Activated CD8-positive, alpha-beta memory T cell treated with anti-CD3 and anti-CD28 coated beads, Interleukin-2, amount 10 ng/mL, durations not matched to agents 7 days and 5 days (primary cell): ENCODE measurements at regions not wholly inside any gene's neighbourhood (a gene's known extent, or its start where the extent isn't known, plus 50 kb on each side); places are given as distances from the start of the nearest gene placed in this dataset.
"Not testable (repeated sequence)": the region's sequence is repeated elsewhere in the genome, so short reads cannot be mapped to it uniquely, and the experiment has no call there.

Experiments
- ATAC-seq: fragments of 150-1000 bp; cut with Tn5 transposase; one replicate; pipeline ENCODE4 v1.10.0; 2021; ENCODE audit warnings: moderate library complexity
- CTCF ChIA-PET: fragments of 350-600 bp; sonication (Branson Sonifier 250); formaldehyde crosslinking; loops from one replicate; lab custom pipeline; 2021; ENCODE audit warnings: antibody characterized with exemption; lab: Charles Lee
- DNase-seq: peaks from one replicate; pipeline ENCODE4 v3.0.0-alpha.2; 2020
- H3K27ac Mint-ChIP-seq: one replicate; pipeline ENCODE4 v1.8.0; 2021; ENCODE audit warnings: mild to moderate bottlenecking, mixed read lengths
- H3K27me3 Mint-ChIP-seq: one replicate; pipeline ENCODE4 v1.8.0; 2021; ENCODE audit warnings: mixed read lengths
- H3K36me3 Mint-ChIP-seq: one replicate; pipeline ENCODE4 v1.8.0; 2021; ENCODE audit warnings: mild to moderate bottlenecking, mixed read lengths
- H3K4me1 Mint-ChIP-seq: one replicate; pipeline ENCODE4 v1.8.0; 2021; ENCODE audit warnings: mixed read lengths
- H3K4me3 Mint-ChIP-seq: one replicate; pipeline ENCODE4 v1.8.0; 2021; ENCODE audit warnings: mild to moderate bottlenecking, moderate library complexity, mixed read lengths
- H3K9me3 Mint-ChIP-seq: one replicate; pipeline ENCODE4 v1.8.0; 2022; ENCODE audit warnings: low read depth, mixed read lengths

- Mint-ChIP-seq H3K9me3 (peaks cover 6% of the 10 kb centered on the region), H3K4me3 (no peak overlapping the region), H3K4me1 (no peaks in the 10 kb centered on the region), H3K27ac (no peak overlapping the region), H3K36me3 (no peaks in the 10 kb centered on the region), H3K27me3 (no peaks in the 10 kb centered on the region)
- CTCF ChIA-PET, result no interaction called here
- no peak for DNase-seq
- ATAC-seq, result no peak
Measured at GRCh38 chr18:66235206-66235605, 368.7 kb downstream of the CDH19 start.

- Mint-ChIP-seq H3K4me1 (no peaks in the 10 kb centered on the region), H3K36me3 (no peaks in the 10 kb centered on the region), H3K27me3 (no peaks in the 10 kb centered on the region), H3K9me3 (peaks cover 3% of the 10 kb centered on the region), H3K4me3 (no peak overlapping the region), H3K27ac (no peak overlapping the region)
- ATAC-seq, result no peak
- no peak for DNase-seq
- CTCF ChIA-PET, result no interaction called here
Measured at GRCh38 chr18:66226782-66227181, 377.1 kb downstream of the CDH19 start.

- H3K4me1 Mint-ChIP-seq, H3K27me3 Mint-ChIP-seq, DNase-seq, H3K9me3 Mint-ChIP-seq, H3K36me3 Mint-ChIP-seq, H3K4me3 Mint-ChIP-seq, CTCF ChIA-PET, ATAC-seq, H3K27ac Mint-ChIP-seq: not testable (repeated sequence)
Measured at GRCh38 chr18:66223317-66223716, 380.6 kb downstream of the CDH19 start.

GRCh38 chr18:66222174-66222573 is 381.7 kb downstream of the CDH19 start:
- DNase-seq (no peak), ATAC-seq (no peak)
- CTCF ChIA-PET, result no interaction called here
- Mint-ChIP-seq H3K9me3 (peaks cover 3% of the 10 kb centered on the region), H3K27me3 (no peaks in the 10 kb centered on the region), H3K27ac (no peak overlapping the region), H3K36me3 (no peaks in the 10 kb centered on the region), H3K4me1 (no peaks in the 10 kb centered on the region), H3K4me3 (no peak overlapping the region)

- Mint-ChIP-seq H3K4me1 (no peaks in the 10 kb centered on the region), H3K4me3 (no peak overlapping the region), H3K27me3 (no peaks in the 10 kb centered on the region), H3K27ac (no peak overlapping the region), H3K9me3 (peaks cover 7% of the 10 kb centered on the region), H3K36me3 (no peaks in the 10 kb centered on the region)
- CTCF ChIA-PET, result no interaction called here
- ATAC-seq (no peak), DNase-seq (no peak)
Measured at GRCh38 chr18:66219817-66220216, 384.1 kb downstream of the CDH19 start.

GRCh38 chr18:66211749-66212148 is 392.1 kb downstream of the CDH19 start:
- Mint-ChIP-seq H3K27ac (no peak overlapping the region), H3K27me3 (no peaks in the 10 kb centered on the region), H3K4me3 (no peak overlapping the region), H3K36me3 (no peaks in the 10 kb centered on the region), H3K9me3 (peaks cover 5% of the 10 kb centered on the region), H3K4me1 (no peaks in the 10 kb centered on the region)
- no peak for ATAC-seq
- CTCF ChIA-PET, result no interaction called here
- DNase-seq, result no peak

GRCh38 chr18:66210875-66211274 is 393.0 kb downstream of the CDH19 start:
- Mint-ChIP-seq H3K4me1 (no peaks in the 10 kb centered on the region), H3K4me3 (no peak overlapping the region), H3K27ac (no peak overlapping the region), H3K27me3 (no peaks in the 10 kb centered on the region), H3K36me3 (no peaks in the 10 kb centered on the region), H3K9me3 (peaks cover 5% of the 10 kb centered on the region)
- CTCF ChIA-PET, result no interaction called here
- no peak for ATAC-seq
- DNase-seq, result no peak

- CTCF ChIA-PET, result no interaction called here
- Mint-ChIP-seq H3K9me3 (peaks cover 2% of the 10 kb centered on the region), H3K4me3 (no peak overlapping the region), H3K36me3 (no peaks in the 10 kb centered on the region), H3K4me1 (no peaks in the 10 kb centered on the region), H3K27me3 (no peaks in the 10 kb centered on the region), H3K27ac (no peak overlapping the region)
- DNase-seq, result no peak
- no peak for ATAC-seq
Measured at GRCh38 chr18:66209656-66210055, 394.2 kb downstream of the CDH19 start.

GRCh38 chr18:66196805-66197204 is 407.1 kb downstream of the CDH19 start:
- DNase-seq, result no peak
- H3K4me3 Mint-ChIP-seq, result no peak overlapping the region

GRCh38 chr18:66193938-66194337 is 410.0 kb downstream of the CDH19 start:
- peaks cover 4% of the 10 kb centered on the region for H3K9me3 Mint-ChIP-seq
- H3K27ac Mint-ChIP-seq, result no peak overlapping the region
- DNase-seq (no peak), ATAC-seq (no peak)
- no peak overlapping the region for H3K4me3 Mint-ChIP-seq
- H3K27me3 Mint-ChIP-seq, result no peaks in the 10 kb centered on the region
- no peaks in the 10 kb centered on the region for H3K36me3 Mint-ChIP-seq
- no peaks in the 10 kb centered on the region for H3K4me1 Mint-ChIP-seq
- CTCF ChIA-PET, result no interaction called here

More at GRCh38 chr18:66196805-66197204, 407.1 kb downstream of the CDH19 start:
- Mint-ChIP-seq H3K27ac (no peak overlapping the region), H3K4me1 (no peaks in the 10 kb centered on the region), H3K27me3 (no peaks in the 10 kb centered on the region), H3K9me3 (no peaks in the 10 kb centered on the region), H3K36me3 (no peaks in the 10 kb centered on the region)
- CTCF ChIA-PET, result no interaction called here
- ATAC-seq, result no peak

GRCh38 chr18:66193394-66193793 is 410.5 kb downstream of the CDH19 start:
- no peak overlapping the region for H3K4me3 Mint-ChIP-seq
- peaks cover 7% of the 10 kb centered on the region for H3K9me3 Mint-ChIP-seq
- no peaks in the 10 kb centered on the region for H3K27me3 Mint-ChIP-seq
- no peak for DNase-seq
- no peak for ATAC-seq
- H3K27ac Mint-ChIP-seq, result no peak overlapping the region
- no peaks in the 10 kb centered on the region for H3K36me3 Mint-ChIP-seq
- CTCF ChIA-PET, result no interaction called here
- no peaks in the 10 kb centered on the region for H3K4me1 Mint-ChIP-seq

GRCh38 chr18:66168685-66169235 is 417.9 kb downstream of the CDH7 start:
- CTCF ChIA-PET, result no interaction called here
- Mint-ChIP-seq H3K4me3 (no peak overlapping the region), H3K4me1 (no peaks in the 10 kb centered on the region), H3K27me3 (no peaks in the 10 kb centered on the region), H3K27ac (no peak overlapping the region), H3K36me3 (no peaks in the 10 kb centered on the region), H3K9me3 (peaks cover 18% of the 10 kb centered on the region)
- DNase-seq (no peak), ATAC-seq (no peak)

- CTCF ChIA-PET, result no interaction called here
- Mint-ChIP-seq H3K27ac (no peak overlapping the region), H3K9me3 (peaks cover 15% of the 10 kb centered on the region), H3K4me1 (no peaks in the 10 kb centered on the region), H3K4me3 (no peak overlapping the region), H3K36me3 (no peaks in the 10 kb centered on the region), H3K27me3 (no peaks in the 10 kb centered on the region)
- ATAC-seq, result no peak
- no peak for DNase-seq
Measured at GRCh38 chr18:66167829-66168684, 417.2 kb downstream of the CDH7 start.

- ATAC-seq (no peak), DNase-seq (no peak)
- Mint-ChIP-seq H3K27ac (no peak overlapping the region), H3K27me3 (no peaks in the 10 kb centered on the region), H3K4me3 (no peak overlapping the region), H3K4me1 (no peaks in the 10 kb centered on the region), H3K9me3 (peaks cover 5% of the 10 kb centered on the region), H3K36me3 (no peaks in the 10 kb centered on the region)
- CTCF ChIA-PET, result interaction anchor here (0.8 kb wide), 1 partner anchor 93 kb away, joined by 3 read pairs; no protein-coding TSS in a partner anchor
Measured at GRCh38 chr18:66160007-66160406, 409.2 kb downstream of the CDH7 start.
